Spleen (tissue), 7 donors: ENCODE measurements at regions not wholly inside any gene's neighbourhood (a gene's known extent, or its start where the extent isn't known, plus 50 kb on each side); places are given as distances from the start of the nearest gene placed in this dataset.

ENCODE experiments used
- CTCF ChIP-seq, 11 experiments: fragments of 200-600 bp in 7 of 11; fragments of 450-650 bp in 4 of 11; sonication (generic) in 4 of 11; IDR thresholded peaks in 8 of 11; conservative IDR thresholded peaks in 3 of 11; 1 replicate in 7 of 11; 2 replicates in 4 of 11; pipeline versions ENCODE4 v1.4.0 to v1.8.0; 2016 to 2021; ENCODE audit warnings: antibody characterized with exemption in 11 of 11, inconsistent platforms in 4 of 11, mild to moderate bottlenecking in 1 of 11
- POLR2A ChIP-seq, 3 donors: fragments of 450-650 bp; IDR thresholded peaks; one replicate each; pipeline ENCODE4 v1.5.1; 2017; ENCODE audit warnings: antibody characterized with exemption in 3 of 3, mild to moderate bottlenecking in 1 of 3
- POLR2AphosphoS5 ChIP-seq, 3 donors: sonication (generic); formaldehyde crosslinking; IDR thresholded peaks; one replicate each; pipeline ENCODE4 v1.5.1; 2017; ENCODE audit warnings: antibody characterized with exemption in 3 of 3
- donor health status: DM: no; HTN: no; CAD: no; lungs with moderate emphysema.
- donor health status: DM: no; HTN: no; CAD: no.
- donor health status: DM: no; HTN: no; CAD: no.

GRCh38 chr20:7806831-7807230, 133.4 kb downstream of the HAO1 start:
- TF ChIP-seq CTCF (IDR thresholded peaks at IDR 0.05 in 8 of 11, conservative IDR thresholded peaks at IDR 0.05 in 3 of 11) = no peak
- TF ChIP-seq POLR2AphosphoS5 (IDR thresholded peaks at IDR 0.05) = no peak
- TF ChIP-seq POLR2A (IDR thresholded peaks at IDR 0.05) = no peak
